ENCODE measurements at regions not wholly inside any gene's neighbourhood (a gene's known extent, or its start where the extent isn't known, plus 50 kb on each side); places are given as distances from the start of the nearest gene placed in this dataset.

DNA sequence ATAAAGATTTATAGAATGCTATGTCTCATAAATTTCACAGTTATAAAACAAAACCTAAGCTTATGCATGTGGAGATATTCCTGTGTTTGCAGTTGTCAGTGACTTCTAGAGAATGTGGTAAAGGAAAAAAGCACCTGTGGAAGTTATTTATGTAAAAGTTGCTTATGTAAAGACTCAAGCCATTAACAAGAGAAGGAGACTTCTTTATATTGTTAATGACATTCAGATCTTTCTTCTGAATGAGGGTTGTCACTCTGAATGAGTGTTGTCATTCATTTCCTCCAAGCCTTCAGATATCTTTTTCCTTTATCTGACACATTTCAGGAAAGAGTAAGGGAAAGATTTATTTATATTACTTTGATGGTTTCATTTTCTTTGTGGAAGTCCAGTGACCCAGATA lies 202.6 kb downstream of the TM9SF2 start:
- DNase-seq = no peak
- CTCF ChIA-PET = no interaction called here
- Histone ChIP-seq H3K4me3 (ENCODE audit: control insufficient read depth in 1 of 7, extremely low read depth in 1 of 7, insufficient read depth in 4 of 7, low read depth in 2 of 7, low read length in 6 of 7) (no peak overlapping the region), H3K27me3 (replicated peaks in 2 of 5; ENCODE audit: control insufficient read depth in 4 of 5, insufficient read depth in 5 of 5, low read length in 4 of 5) (no peaks in the 10 kb centered on the region), H3K4me1 (ENCODE audit: control extremely low read depth in 1 of 4, control insufficient read depth in 4 of 4, insufficient read depth in 4 of 4, low read length in 3 of 4) (no peaks in the 10 kb centered on the region), H3K9me3 (ENCODE audit: control extremely low read depth in 1 of 5, control insufficient read depth in 4 of 5, insufficient read depth in 2 of 5, low read depth in 1 of 5, low read length in 4 of 5) (no peaks in the 10 kb centered on the region), H3K36me3 (ENCODE audit: control insufficient read depth in 4 of 4, insufficient read depth in 4 of 4, low read length in 3 of 4) (no peaks in the 10 kb centered on the region), H3K27ac (ENCODE audit: insufficient read depth in 1 of 2, low read depth in 1 of 2, low read length in 2 of 2, poor library complexity in 1 of 2, severe bottlenecking in 2 of 2) (no peak overlapping the region)
- POLR2A ChIA-PET = no interaction called here

DNA sequence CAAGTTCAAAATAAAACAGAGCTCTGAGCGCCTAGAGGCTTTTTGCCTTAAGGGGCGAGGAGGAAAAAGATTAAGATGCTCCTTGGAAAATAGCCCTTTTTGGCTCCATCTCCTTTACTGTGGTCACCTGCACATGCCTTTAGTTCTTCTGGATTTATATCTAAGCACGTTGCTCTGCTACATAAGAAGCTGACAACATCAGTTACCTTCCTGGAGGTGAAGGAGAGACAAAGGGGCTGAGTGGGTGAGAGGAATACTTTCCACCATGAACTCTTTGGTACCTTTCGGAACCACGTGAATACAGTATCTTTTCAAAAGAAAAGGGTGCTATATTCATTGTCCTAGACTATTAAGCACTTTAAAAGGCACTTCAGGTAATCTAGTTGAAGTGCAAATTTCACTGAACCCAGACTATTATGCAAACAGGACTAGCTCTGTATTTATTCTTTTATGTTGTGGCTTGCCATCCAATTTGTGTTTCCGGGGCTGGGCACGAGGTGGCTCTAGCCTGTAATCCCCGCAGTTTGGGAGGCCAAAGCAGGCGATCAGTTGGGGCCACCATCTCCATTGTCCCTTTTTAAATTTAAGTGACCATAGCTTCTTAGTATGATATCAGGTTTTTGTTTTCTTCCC lies 201.5 kb downstream of the TM9SF2 start:
- DNase-seq = no peak
- H3K4me3 ChIP-seq (ENCODE audit: control insufficient read depth in 1 of 7, extremely low read depth in 1 of 7, insufficient read depth in 4 of 7, low read depth in 2 of 7, low read length in 6 of 7) = no peak overlapping the region
- no peaks in the 10 kb centered on the region for H3K27me3 ChIP-seq (replicated peaks in 2 of 5; ENCODE audit: control insufficient read depth in 4 of 5, insufficient read depth in 5 of 5, low read length in 4 of 5)
- no peak overlapping the region for H3K27ac ChIP-seq (ENCODE audit: insufficient read depth in 1 of 2, low read depth in 1 of 2, low read length in 2 of 2, poor library complexity in 1 of 2, severe bottlenecking in 2 of 2)
- ChIA-PET CTCF (no interaction called here), POLR2A (no interaction called here)
- H3K36me3 ChIP-seq (ENCODE audit: control insufficient read depth in 4 of 4, insufficient read depth in 4 of 4, low read length in 3 of 4) = no peaks in the 10 kb centered on the region
- H3K4me1 ChIP-seq (ENCODE audit: control extremely low read depth in 1 of 4, control insufficient read depth in 4 of 4, insufficient read depth in 4 of 4, low read length in 3 of 4) = no peaks in the 10 kb centered on the region
- H3K9me3 ChIP-seq (ENCODE audit: control extremely low read depth in 1 of 5, control insufficient read depth in 4 of 5, insufficient read depth in 2 of 5, low read depth in 1 of 5, low read length in 4 of 5) = no peaks in the 10 kb centered on the region
- 100% methylated on average over 5 of the region's 9 CpGs for WGBS (ENCODE audit: insufficient coverage)

DNA sequence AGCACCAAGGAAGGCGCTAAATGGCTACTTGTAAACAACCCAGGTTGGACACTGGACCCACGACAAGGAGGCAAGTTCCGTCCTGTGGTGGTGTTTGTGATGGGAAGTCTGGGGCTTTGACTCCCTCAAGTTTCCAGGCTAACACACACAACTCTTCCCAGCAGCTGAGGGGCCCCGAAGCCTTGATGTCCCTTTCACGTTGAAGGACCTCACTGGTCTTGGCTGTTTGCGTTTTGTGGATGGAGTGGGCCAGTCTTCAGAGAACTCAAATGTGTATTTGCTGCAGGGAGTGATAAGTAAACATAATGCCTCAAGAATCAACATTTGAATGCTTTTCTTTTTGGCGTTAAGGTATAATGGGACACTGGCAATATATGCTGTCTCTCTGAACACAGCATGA lies 199.2 kb downstream of the TM9SF2 start:
- CTCF ChIA-PET = no interaction called here
- H3K4me3 ChIP-seq (ENCODE audit: control insufficient read depth in 1 of 7, extremely low read depth in 1 of 7, insufficient read depth in 4 of 7, low read depth in 2 of 7, low read length in 6 of 7) = no peak overlapping the region
- no peak overlapping the region for H3K27ac ChIP-seq (ENCODE audit: insufficient read depth in 1 of 2, low read depth in 1 of 2, low read length in 2 of 2, poor library complexity in 1 of 2, severe bottlenecking in 2 of 2)
- no peaks in the 10 kb centered on the region for H3K36me3 ChIP-seq (ENCODE audit: control insufficient read depth in 4 of 4, insufficient read depth in 4 of 4, low read length in 3 of 4)
- no peaks in the 10 kb centered on the region for H3K4me1 ChIP-seq (ENCODE audit: control extremely low read depth in 1 of 4, control insufficient read depth in 4 of 4, insufficient read depth in 4 of 4, low read length in 3 of 4)
- H3K27me3 ChIP-seq (replicated peaks in 2 of 5; ENCODE audit: control insufficient read depth in 4 of 5, insufficient read depth in 5 of 5, low read length in 4 of 5) = no peaks in the 10 kb centered on the region
- no peak for DNase-seq
- WGBS (ENCODE audit: insufficient coverage) = 98% methylated on average over 6 of the region's 7 CpGs
- no peaks in the 10 kb centered on the region for H3K9me3 ChIP-seq (ENCODE audit: control extremely low read depth in 1 of 5, control insufficient read depth in 4 of 5, insufficient read depth in 2 of 5, low read depth in 1 of 5, low read length in 4 of 5)
- POLR2A ChIA-PET = no interaction called here

DNA sequence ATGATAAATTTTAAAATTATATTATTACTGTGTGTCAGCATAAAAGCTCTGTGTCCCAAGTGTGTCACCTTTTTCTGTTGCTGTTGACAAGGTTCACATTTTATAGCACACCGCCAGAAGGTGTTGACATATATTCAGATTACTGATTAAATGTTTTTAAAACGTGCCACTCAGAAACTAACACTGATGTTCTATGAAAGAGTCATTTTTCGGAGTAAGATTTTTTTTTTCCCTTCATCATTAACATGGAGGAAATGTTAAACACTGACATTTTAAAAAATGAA lies 197.5 kb downstream of the TM9SF2 start:
- no CpG with 5 or more reads among the region's 3 CpGs for WGBS (ENCODE audit: insufficient coverage)
- Histone ChIP-seq H3K27ac (ENCODE audit: insufficient read depth in 1 of 2, low read depth in 1 of 2, low read length in 2 of 2, poor library complexity in 1 of 2, severe bottlenecking in 2 of 2) (no peak overlapping the region), H3K4me1 (ENCODE audit: control extremely low read depth in 1 of 4, control insufficient read depth in 4 of 4, insufficient read depth in 4 of 4, low read length in 3 of 4) (no peaks in the 10 kb centered on the region), H3K9me3 (ENCODE audit: control extremely low read depth in 1 of 5, control insufficient read depth in 4 of 5, insufficient read depth in 2 of 5, low read depth in 1 of 5, low read length in 4 of 5) (no peaks in the 10 kb centered on the region), H3K27me3 (replicated peaks in 2 of 5; ENCODE audit: control insufficient read depth in 4 of 5, insufficient read depth in 5 of 5, low read length in 4 of 5) (no peaks in the 10 kb centered on the region), H3K36me3 (ENCODE audit: control insufficient read depth in 4 of 4, insufficient read depth in 4 of 4, low read length in 3 of 4) (no peaks in the 10 kb centered on the region), H3K4me3 (ENCODE audit: control insufficient read depth in 1 of 7, extremely low read depth in 1 of 7, insufficient read depth in 4 of 7, low read depth in 2 of 7, low read length in 6 of 7) (no peak overlapping the region)
- no peak for DNase-seq
- CTCF ChIA-PET = no interaction called here
- POLR2A ChIA-PET = no interaction called here

DNA sequence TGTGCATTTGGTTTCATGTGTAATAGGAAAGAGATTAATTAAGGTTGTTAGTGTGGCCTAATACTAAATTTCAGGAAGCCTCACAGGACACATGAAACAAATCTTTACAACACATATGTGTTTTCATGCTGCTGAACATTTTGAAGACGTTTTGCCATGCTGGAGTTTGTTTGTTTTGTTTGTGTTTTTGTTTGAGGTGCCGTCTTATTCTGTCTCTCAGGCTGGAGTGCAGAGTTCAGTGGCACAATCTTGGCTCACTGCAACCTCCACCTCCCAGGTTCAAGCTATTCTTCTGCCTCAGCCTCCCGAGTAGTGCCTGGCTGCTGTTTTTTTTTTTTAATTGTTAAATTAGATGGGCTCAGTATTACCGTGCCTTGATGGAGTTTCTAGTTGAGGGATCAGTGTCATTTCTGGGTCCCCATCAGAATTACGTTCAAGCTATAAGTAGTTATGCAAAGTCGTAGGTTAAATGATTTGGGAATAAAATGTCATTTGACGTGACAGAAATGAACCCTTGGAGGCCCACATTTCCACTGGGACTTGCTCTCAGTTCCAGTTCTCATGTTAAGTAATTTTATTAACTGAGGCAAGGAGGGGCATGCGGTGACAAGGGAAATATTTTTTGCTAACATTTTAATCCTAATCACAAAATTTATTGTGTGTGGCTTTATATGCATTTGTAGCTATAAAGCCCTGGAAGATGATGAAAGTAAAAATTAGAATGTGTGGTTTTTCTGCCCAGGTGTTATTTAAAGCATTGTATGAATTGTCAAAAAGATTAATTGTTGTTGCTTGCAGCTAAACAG lies 196.9 kb downstream of the TM9SF2 start:
- H3K27ac ChIP-seq (ENCODE audit: insufficient read depth in 1 of 2, low read depth in 1 of 2, low read length in 2 of 2, poor library complexity in 1 of 2, severe bottlenecking in 2 of 2) = no peak overlapping the region
- H3K27me3 ChIP-seq (replicated peaks in 2 of 5; ENCODE audit: control insufficient read depth in 4 of 5, insufficient read depth in 5 of 5, low read length in 4 of 5) = no peaks in the 10 kb centered on the region
- no peak overlapping the region for H3K4me3 ChIP-seq (ENCODE audit: control insufficient read depth in 1 of 7, extremely low read depth in 1 of 7, insufficient read depth in 4 of 7, low read depth in 2 of 7, low read length in 6 of 7)
- no peaks in the 10 kb centered on the region for H3K9me3 ChIP-seq (ENCODE audit: control extremely low read depth in 1 of 5, control insufficient read depth in 4 of 5, insufficient read depth in 2 of 5, low read depth in 1 of 5, low read length in 4 of 5)
- CTCF ChIA-PET = interaction anchor here (0.6 kb wide), 2 partner anchors 432 to 799 kb away, joined by 3 read pairs; no protein-coding TSS in a partner anchor
- no peaks in the 10 kb centered on the region for H3K36me3 ChIP-seq (ENCODE audit: control insufficient read depth in 4 of 4, insufficient read depth in 4 of 4, low read length in 3 of 4)
- 94% methylated on average over 6 of the region's 8 CpGs for WGBS (ENCODE audit: insufficient coverage)
- H3K4me1 ChIP-seq (ENCODE audit: control extremely low read depth in 1 of 4, control insufficient read depth in 4 of 4, insufficient read depth in 4 of 4, low read length in 3 of 4) = no peaks in the 10 kb centered on the region
- no peak for DNase-seq
- POLR2A ChIA-PET = no interaction called here

DNA sequence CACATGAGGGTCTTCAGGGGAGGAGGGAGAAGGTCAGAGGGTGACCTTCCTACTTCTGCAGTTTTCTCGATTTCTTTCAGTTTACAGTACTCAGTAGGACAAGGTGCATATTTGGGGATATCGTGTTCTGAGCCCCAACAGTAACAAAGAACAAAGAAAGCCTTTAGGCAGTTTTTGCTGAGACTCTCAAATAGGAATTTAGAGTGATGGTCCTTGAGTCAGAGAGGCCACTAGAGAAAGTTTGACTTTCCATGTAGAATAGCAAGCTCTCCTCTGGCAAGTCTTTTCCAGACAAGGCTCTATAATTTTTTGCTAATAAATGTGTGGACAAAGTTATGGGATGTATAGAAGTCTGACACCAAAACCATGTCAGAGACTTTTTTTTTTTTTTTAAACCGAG lies 194.6 kb downstream of the TM9SF2 start:
- Histone ChIP-seq H3K4me3 (ENCODE audit: control insufficient read depth in 1 of 7, extremely low read depth in 1 of 7, insufficient read depth in 4 of 7, low read depth in 2 of 7, low read length in 6 of 7) (no peak overlapping the region), H3K27me3 (replicated peaks in 2 of 5; ENCODE audit: control insufficient read depth in 4 of 5, insufficient read depth in 5 of 5, low read length in 4 of 5) (no peaks in the 10 kb centered on the region), H3K36me3 (ENCODE audit: control insufficient read depth in 4 of 4, insufficient read depth in 4 of 4, low read length in 3 of 4) (no peaks in the 10 kb centered on the region), H3K4me1 (ENCODE audit: control extremely low read depth in 1 of 4, control insufficient read depth in 4 of 4, insufficient read depth in 4 of 4, low read length in 3 of 4) (no peaks in the 10 kb centered on the region), H3K27ac (ENCODE audit: insufficient read depth in 1 of 2, low read depth in 1 of 2, low read length in 2 of 2, poor library complexity in 1 of 2, severe bottlenecking in 2 of 2) (no peak overlapping the region), H3K9me3 (ENCODE audit: control extremely low read depth in 1 of 5, control insufficient read depth in 4 of 5, insufficient read depth in 2 of 5, low read depth in 1 of 5, low read length in 4 of 5) (no peaks in the 10 kb centered on the region)
- POLR2A ChIA-PET = no interaction called here
- WGBS (ENCODE audit: insufficient coverage) = 100% methylated on average over 1 of the region's 3 CpGs
- no peak for DNase-seq
- CTCF ChIA-PET = no interaction called here

DNA sequence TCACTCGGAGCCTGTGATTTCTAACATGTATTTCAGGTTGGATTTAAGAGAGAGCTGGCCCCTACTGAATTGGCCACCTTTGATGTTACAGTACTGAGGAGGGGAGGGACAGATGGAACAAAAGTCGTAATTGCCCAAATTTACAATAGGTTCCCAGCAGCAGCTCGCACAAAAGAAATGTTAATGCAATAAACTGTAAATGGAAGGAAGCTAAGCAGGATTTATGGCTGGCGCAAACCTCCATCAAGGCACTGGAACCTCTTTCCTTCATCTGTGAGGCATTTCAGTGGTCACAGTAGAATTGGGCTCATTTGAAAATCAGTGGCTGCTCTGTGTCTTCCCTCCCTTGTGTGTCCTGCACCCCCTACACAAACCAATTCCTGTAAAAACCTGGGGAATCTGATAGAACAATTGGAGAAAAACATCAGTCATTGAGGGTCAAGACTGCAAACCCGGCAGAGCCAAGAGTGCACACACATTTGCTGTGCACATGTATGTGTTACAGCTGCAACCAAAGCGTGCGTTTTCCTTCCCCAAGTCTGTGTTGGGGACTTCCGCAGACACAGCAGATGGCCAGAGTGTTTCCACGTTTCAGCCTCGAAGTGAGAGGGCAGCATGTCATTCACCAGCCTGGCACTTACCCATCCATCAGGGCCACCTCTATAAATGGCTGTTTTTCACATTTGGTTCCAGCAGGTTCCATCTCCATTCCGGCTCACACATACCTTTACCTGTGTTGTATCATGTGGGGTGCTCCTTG lies 192.8 kb downstream of the TM9SF2 start:
- no peak overlapping the region for H3K4me3 ChIP-seq (ENCODE audit: control insufficient read depth in 1 of 7, extremely low read depth in 1 of 7, insufficient read depth in 4 of 7, low read depth in 2 of 7, low read length in 6 of 7)
- H3K27me3 ChIP-seq (replicated peaks in 2 of 5; ENCODE audit: control insufficient read depth in 4 of 5, insufficient read depth in 5 of 5, low read length in 4 of 5) = no peaks in the 10 kb centered on the region
- H3K27ac ChIP-seq (ENCODE audit: insufficient read depth in 1 of 2, low read depth in 1 of 2, low read length in 2 of 2, poor library complexity in 1 of 2, severe bottlenecking in 2 of 2) = no peak overlapping the region
- 87% methylated on average over 10 of the region's 11 CpGs for WGBS (ENCODE audit: insufficient coverage)
- no peaks in the 10 kb centered on the region for H3K4me1 ChIP-seq (ENCODE audit: control extremely low read depth in 1 of 4, control insufficient read depth in 4 of 4, insufficient read depth in 4 of 4, low read length in 3 of 4)
- DNase-seq = no peak
- H3K36me3 ChIP-seq (ENCODE audit: control insufficient read depth in 4 of 4, insufficient read depth in 4 of 4, low read length in 3 of 4) = no peaks in the 10 kb centered on the region
- ChIA-PET CTCF (interaction anchor here (0.9 kb wide), 1 partner anchor 38 kb away, joined by 3 read pairs; no protein-coding TSS in a partner anchor), POLR2A (no interaction called here)
- H3K9me3 ChIP-seq (ENCODE audit: control extremely low read depth in 1 of 5, control insufficient read depth in 4 of 5, insufficient read depth in 2 of 5, low read depth in 1 of 5, low read length in 4 of 5) = no peaks in the 10 kb centered on the region

All from common myeloid progenitor, CD34-positive (primary cell).